Kidney (tissue), 13 donors: ENCODE measurements at regions not wholly inside any gene's neighbourhood (a gene's known extent, or its start where the extent isn't known, plus 50 kb on each side); places are given as distances from the start of the nearest gene placed in this dataset.

Experiments used
- DNase-seq, 5 donors: peaks; one replicate each; pipeline ENCODE4 v3.0.0-alpha.2; 2013 to 2020
- FAIRE-seq: peaks from 2 replicates; lab custom pipeline; 2012; peaks lifted over from hg19 to GRCh38; lab: Jason Lieb, UNC
- H3K27ac ChIP-seq, 2 donors: one replicate each; pipeline ENCODE4 v1.7.0; 2013; ENCODE audit warnings: low read depth in 2 of 2, low read length in 2 of 2, inconsistent platforms in 1 of 2
- H3K27me3 ChIP-seq: one replicate; pipeline ENCODE4 v1.7.1; 2013; ENCODE audit warnings: low read length, inconsistent platforms; ENCODE audit not compliant: control insufficient read depth, insufficient read depth
- H3K36me3 ChIP-seq, 3 donors: one replicate each; pipeline versions ENCODE4 v1.7.0 to v1.7.1; 2013; ENCODE audit warnings: low read length in 3 of 3, control low read depth in 1 of 3, inconsistent platforms in 1 of 3; ENCODE audit not compliant: insufficient read depth in 3 of 3, control insufficient read depth in 2 of 3
- H3K4me1 ChIP-seq, 3 donors: one replicate each; pipeline versions ENCODE4 v1.7.0 to v1.7.1; 2013; ENCODE audit warnings: low read length in 3 of 3, inconsistent platforms in 1 of 3, low read depth in 1 of 3; ENCODE audit not compliant: control insufficient read depth in 2 of 3, insufficient read depth in 2 of 3
- H3K4me3 ChIP-seq, 3 donors: one replicate each; pipeline versions ENCODE4 v1.7.0 to v1.8.1; 2013; ENCODE audit warnings: low read length in 3 of 3, control low read depth in 1 of 3, inconsistent platforms in 1 of 3
- H3K9ac ChIP-seq, 3 donors: one replicate each; pipeline versions ENCODE4 v1.7.0 to v1.7.1; 2013; ENCODE audit warnings: low read length in 3 of 3, control low read depth in 1 of 3, inconsistent platforms in 1 of 3
- H3K9me3 ChIP-seq, 3 donors: one replicate each; pipeline versions ENCODE4 v1.7.0 to v1.7.1; 2013; ENCODE audit warnings: low read length in 3 of 3, control low read depth in 1 of 3, inconsistent platforms in 1 of 3; ENCODE audit not compliant: control insufficient read depth in 2 of 3, insufficient read depth in 1 of 3
- CTCF ChIP-seq: IDR thresholded peaks from 3 replicates; pipeline ENCODE4 v1.5.1; 2012; ENCODE audit warnings: mild to moderate bottlenecking, moderate library complexity, borderline replicate concordance; ENCODE audit not compliant: insufficient read depth; ENCODE audit errors: extremely low read depth
- intact Hi-C: fragments of 100-400 bp; cut with DNase I; formaldehyde crosslinking; loops from one replicate; pipeline ENCODE4 v1.11.1; 2022
- donor health status: control.
- donor health status: control.
- donor health status: control.
- donor health status: control.
- donor health status: control.
- donor health status: DM: yes; HTN: yes; CAD: no.
- donor health status: Normal renal cell carcinoma (clear cell type).

- TF ChIP-seq CTCF: no peak
- DNase-seq (no peak), FAIRE-seq (no peak)
- intact Hi-C loops: no loop called here
- H3K9ac ChIP-seq: no peak overlapping the region
- H3K9me3 ChIP-seq: no peaks in the 10 kb centered on the region
- H3K4me1 ChIP-seq: no peaks in the 10 kb centered on the region
- no peak overlapping the region for H3K4me3 ChIP-seq
- H3K36me3 ChIP-seq: no peaks in the 10 kb centered on the region
- H3K27me3 ChIP-seq: no peaks in the 10 kb centered on the region
- no peak overlapping the region for H3K27ac ChIP-seq
These were observed 562.4 kb downstream of the KCTD8 start for GRCh38 chr4:43886196-43886595.

GRCh38 chr4:43898836-43899235 lies 549.8 kb downstream of the KCTD8 start:
- no peak for DNase-seq
- H3K4me3 ChIP-seq: no peak overlapping the region
- no peak overlapping the region for H3K27ac ChIP-seq
- no peaks in the 10 kb centered on the region for H3K9me3 ChIP-seq
- no peaks in the 10 kb centered on the region for H3K27me3 ChIP-seq
- no peaks in the 10 kb centered on the region for H3K36me3 ChIP-seq
- no peak for TF ChIP-seq CTCF
- intact Hi-C loops: no loop called here
- no peaks in the 10 kb centered on the region for H3K4me1 ChIP-seq
- no peak for FAIRE-seq
- no peak overlapping the region for H3K9ac ChIP-seq

DNA sequence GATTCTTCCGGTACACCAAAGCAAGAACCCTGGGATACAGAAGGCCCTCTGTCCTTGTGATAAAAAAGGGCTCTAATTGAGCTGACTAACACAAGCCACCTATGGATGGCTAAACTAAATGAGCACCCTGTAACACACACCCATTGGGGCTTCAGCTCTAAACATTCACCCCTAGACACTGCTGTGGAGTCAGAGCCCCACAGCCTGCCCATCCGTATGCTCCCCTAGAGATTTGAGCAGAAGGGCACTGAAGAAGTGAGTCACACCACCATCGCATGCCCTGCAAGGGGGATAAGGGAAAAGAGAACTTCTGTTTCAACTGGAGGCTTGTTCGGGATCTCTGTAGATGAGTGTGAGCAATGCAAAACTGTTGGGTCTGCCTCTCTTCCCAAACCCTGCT lies 545.2 kb downstream of the KCTD8 start:
- intact Hi-C loops: no loop called here
- no peak overlapping the region for H3K9ac ChIP-seq
- H3K27ac ChIP-seq: no peak overlapping the region
- FAIRE-seq (no peak), DNase-seq (no peak)
- no peaks in the 10 kb centered on the region for H3K9me3 ChIP-seq
- no peak overlapping the region for H3K4me3 ChIP-seq
- no peaks in the 10 kb centered on the region for H3K36me3 ChIP-seq
- TF ChIP-seq CTCF: no peak
- no peaks in the 10 kb centered on the region for H3K27me3 ChIP-seq
- no peaks in the 10 kb centered on the region for H3K4me1 ChIP-seq

DNA sequence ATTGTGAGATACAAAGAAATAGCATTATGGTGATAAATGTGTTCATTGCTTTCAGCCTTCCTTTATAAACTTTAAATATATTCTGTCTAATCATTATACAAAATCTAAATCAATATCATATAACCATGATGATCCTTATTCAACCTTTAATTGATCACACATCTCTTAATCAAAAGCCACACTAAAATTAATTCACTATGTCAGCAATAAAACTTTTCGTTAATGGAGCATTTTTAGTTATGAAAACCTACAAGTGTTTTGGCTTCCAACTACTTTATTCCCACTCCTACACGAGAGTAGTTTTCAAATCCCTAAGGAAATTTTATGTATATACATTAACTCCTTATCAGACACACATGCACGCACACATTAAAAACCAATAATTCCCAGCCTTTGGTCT lies 530.2 kb downstream of the KCTD8 start:
- no peak for FAIRE-seq
- Histone ChIP-seq H3K36me3 (no peaks in the 10 kb centered on the region), H3K4me1 (no peaks in the 10 kb centered on the region), H3K4me3 (no peak overlapping the region), H3K27me3 (no peaks in the 10 kb centered on the region), H3K27ac (no peak overlapping the region), H3K9me3 (peaks cover 0 to 6% (median 0%) of the 10 kb centered on the region in 3 donors), H3K9ac (no peak overlapping the region)
- no peak for DNase-seq
- intact Hi-C loops: no loop called here
- TF ChIP-seq CTCF: no peak
